NCI-H2107 treated with DMSO at 0.1 percent for 48 hours (cell line): ENCODE measurements at regions not wholly inside any gene's neighbourhood (a gene's known extent, or its start where the extent isn't known, plus 50 kb on each side); places are given as distances from the start of the nearest gene placed in this dataset.

ENCODE experiments used
- DNase-seq: peaks from one replicate; lab custom pipeline; 2025; ENCODE audit not compliant: unreplicated experiment; lab: John Stamatoyannopoulos, UW

- no peak for DNase-seq
These were observed 338.7 kb downstream of the CDH2 start for GRCh38 chr18:27838225-27838624.

DNA sequence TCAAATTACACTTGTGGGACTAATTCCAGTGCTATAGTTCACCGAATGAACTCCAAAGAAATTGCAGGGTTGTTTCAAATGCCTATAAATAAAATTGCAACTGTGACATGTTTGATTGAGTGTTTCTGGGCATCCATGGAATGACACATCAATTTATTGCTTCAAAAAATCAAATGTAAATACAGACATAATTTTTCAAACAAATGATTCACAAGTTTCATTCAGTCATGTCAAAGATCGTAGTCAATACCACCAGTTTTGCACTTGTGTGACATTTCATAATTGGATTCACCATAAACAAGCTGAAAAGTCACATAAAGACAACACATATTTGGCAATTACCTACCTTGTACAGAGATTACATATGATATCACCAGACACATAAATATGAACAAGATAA, 350.8 kb downstream of the CDH2 start:
- no peak for DNase-seq

- no peak for DNase-seq
These were observed 351.2 kb downstream of the CDH2 start for GRCh38 chr18:27825689-27826088.

- no peak for DNase-seq
These were observed 351.9 kb downstream of the CDH2 start for GRCh38 chr18:27824841-27825681.

DNA sequence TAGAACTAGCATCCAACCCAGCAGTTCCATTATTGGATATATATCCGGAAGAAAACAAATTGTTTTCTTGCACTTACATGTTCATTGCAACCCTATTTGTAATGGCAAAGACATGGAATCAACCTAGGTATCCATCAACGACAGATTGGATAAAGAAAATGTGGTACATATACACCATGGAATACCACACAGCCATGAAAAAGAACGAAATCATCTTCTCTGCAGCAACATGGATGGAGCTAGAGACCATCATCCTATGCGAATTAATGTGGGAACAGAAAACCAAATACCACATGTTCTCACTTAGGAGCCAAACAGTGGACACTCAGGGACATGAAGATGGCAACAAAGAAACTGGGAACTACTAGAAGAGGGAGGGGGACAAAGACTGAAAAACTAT, 352.7 kb downstream of the CDH2 start:
- DNase-seq: no peak

GRCh38 chr18:27823053-27823452, 353.9 kb downstream of the CDH2 start:
- DNase-seq: no peak

DNA sequence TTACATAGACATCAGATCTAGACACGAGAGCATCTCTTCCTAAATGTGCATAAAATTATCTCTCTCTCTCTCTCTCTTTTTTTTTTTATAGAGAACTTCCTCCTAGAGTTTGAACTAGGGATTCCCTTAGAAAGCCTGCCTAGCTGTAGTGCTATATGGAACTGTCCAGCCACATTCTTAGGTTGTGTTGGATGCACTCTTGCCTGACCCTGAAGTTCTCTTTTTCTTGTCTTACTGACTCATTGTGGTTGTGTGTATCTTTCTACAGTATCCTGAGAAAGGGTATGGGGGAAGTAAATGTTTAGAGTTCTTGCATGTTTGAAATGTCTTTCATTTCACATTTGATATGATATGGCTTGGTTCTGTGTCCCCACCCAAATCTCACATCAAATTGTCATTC, 368.2 kb downstream of the CDH2 start:
- no peak for DNase-seq

DNA sequence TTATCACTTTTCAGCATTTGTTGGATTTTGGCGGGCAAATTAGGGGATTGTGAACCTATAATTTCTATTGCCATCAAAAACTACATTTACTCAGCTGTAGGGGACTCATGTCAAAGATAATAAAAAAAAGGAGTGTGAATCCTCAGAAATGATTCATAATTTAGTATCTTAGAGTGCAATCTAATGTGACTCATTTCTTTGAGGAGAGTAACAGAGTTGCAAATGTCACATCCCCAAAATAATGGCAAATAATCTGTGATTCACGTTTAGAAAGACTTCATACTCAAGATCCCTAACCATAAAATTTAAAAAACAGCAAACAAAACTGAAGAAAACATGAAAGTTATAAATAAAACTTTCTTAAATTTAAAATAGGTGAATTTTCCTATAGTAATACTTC, 373.0 kb downstream of the CDH2 start:
- no peak for DNase-seq

- DNase-seq: no peak
These were observed 379.4 kb downstream of the CDH2 start for GRCh38 chr18:27797484-27797883.

DNA sequence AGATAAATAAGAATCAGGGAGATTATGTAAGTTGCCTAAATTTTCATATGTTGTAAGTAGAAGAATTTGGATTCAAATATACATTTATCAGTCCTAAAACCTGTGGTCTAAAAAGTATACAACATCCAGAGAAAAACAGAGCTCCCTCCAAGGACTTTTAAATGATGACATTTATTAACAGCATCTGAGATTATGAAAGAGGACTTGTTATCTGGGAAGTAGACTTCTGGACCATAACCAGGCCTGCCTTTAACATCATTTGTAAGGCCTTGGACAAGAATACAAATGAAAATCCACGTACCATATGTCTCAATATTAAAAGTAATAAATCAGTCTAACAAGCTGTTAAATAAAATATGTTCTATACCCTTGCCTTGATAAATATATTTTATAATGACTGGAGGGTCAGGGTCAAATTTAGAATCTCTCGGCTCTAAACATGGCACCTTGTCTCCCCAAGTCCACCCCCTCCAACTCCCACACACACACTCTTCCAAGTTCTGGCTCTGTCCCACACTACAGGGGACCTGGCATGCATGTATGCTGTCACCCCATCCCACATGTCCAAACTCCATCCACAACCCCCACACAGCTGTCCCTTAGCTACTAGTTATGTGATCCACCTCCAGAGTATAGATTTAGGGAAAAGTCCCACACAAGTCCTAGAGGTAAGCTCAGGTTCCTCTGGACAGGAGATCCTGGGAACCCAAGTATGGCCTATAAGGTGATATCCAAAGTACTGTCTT, 382.6 kb downstream of the CDH2 start:
- DNase-seq: no peak

DNA sequence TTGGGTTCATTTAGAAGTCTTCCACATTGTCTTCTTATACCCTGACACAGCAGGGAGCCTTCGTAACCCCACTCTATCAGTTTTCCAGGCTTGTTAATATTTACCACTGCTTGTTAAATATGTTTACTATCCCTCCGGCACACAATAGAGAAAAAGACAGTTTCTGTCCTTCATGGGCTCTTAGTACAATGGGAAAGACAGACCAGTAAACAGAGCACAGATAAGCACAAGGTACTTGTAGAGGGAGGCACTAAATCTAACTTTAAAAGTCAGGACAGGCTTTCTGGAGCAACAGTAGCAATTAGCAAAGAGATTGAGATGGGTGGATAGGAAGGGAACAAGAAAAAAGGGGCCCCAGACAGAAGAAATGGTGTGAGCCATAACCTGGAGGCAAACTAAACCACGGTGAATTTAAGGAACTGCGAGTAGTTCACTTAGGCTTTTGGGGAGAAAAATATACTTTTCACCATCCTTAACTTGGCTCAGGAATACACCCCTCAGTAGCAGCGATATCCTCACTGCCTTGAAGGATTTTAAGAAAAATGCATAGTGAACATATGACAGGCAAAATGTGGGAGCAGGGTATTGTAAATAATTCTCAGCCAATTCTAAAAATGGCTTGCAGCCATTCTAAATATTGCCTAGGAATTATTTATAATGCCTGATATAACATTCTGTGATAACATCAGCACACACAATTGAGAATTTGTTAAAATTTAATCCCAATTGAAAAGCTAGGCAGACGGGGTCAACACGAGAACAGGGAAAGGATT, 383.7 kb downstream of the CDH2 start:
- DNase-seq: no peak

- no peak for DNase-seq
These were observed 387.5 kb downstream of the CDH2 start for GRCh38 chr18:27789406-27789805.

GRCh38 chr18:27787547-27787946, 389.4 kb downstream of the CDH2 start:
- no peak for DNase-seq

DNA sequence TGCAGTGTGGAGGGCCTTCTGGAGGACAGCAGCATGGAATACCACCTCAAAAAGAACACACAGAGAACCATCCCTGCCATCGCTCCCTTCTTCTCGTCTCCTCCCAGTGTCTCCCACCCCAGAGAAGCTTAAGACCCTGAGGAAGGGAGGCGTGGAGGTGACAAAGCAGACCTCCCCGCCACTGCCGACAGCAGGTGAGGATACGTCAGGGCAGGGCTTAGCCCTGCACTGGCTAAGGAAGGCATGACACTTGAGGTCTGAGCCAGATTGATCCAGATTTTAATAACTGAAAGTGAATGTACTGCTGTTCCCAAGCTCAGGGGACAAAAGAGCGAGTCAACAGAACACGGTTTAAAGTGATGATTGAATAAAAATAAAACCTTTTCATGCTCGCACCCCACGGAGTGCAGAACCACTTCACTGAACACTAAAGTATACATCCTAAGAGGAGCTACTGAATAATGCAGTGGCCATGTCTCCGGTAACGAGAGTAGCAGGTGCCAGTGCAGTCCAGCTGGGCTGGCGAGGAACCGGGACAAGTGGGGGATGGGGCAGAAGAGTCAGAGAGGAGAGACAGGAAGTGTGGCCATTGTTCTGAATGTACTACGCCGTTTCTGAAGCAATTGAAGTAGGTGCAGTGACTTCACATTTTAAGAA, 391.0 kb downstream of the CDH2 start:
- DNase-seq: peak; percentile 98

DNA sequence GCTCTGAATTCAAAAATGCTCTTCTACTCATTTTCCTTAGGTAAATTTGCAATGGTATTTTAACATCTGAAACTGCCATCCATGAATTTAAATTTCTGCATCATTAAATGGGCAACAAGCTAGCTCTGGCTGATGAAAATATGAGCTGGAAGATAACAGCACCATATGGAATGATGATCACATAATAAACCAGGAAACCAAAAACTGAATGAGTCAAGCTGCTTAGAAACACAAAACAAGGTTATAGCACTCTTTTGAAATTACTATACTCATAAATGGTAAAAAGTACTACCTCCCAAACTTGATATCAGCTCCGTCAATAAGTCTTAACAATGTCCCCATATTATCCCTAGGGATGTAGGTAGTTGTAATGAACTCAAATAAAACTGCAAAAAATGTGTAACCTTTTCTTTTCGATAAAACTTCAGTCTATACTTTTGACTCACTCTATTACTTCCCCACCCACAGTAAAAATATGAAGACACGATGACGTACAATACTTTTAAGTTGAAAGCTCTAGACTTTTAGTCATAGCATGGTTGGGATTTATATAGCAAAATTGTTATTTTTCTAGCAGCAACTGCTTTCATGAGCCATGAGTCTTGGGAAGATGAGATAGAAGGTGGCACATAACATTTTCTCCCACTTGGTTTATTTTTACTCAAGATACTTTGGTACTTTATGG, 396.7 kb downstream of the CDH2 start:
- DNase-seq: no peak

DNA sequence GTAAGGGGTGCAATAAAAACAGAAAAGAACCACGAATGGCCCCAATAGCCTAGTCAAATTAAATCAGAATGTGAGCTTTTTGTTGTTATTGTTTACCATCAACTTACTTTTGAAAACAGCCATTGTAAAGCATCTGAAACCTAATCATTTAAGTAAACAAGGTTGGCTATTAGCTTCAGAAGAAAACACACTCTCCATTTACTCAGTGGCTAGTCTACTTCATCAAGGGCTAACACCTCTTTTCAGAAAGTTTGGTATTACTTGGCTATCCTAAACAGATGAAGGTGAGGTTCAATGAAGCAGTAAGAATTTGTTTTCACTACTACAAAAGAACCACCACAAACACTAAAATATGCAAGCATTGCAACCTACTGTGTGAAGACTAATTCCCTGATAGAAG, 398.0 kb downstream of the CDH2 start:
- DNase-seq: peak; percentile 52

- DNase-seq: peak; percentile 40
These were observed 398.5 kb downstream of the CDH2 start for GRCh38 chr18:27778441-27778840.

- no peak for DNase-seq
These were observed 404.8 kb downstream of the CDH2 start for GRCh38 chr18:27772081-27772480.

GRCh38 chr18:27771571-27771970, 405.4 kb downstream of the CDH2 start:
- DNase-seq: no peak

DNA sequence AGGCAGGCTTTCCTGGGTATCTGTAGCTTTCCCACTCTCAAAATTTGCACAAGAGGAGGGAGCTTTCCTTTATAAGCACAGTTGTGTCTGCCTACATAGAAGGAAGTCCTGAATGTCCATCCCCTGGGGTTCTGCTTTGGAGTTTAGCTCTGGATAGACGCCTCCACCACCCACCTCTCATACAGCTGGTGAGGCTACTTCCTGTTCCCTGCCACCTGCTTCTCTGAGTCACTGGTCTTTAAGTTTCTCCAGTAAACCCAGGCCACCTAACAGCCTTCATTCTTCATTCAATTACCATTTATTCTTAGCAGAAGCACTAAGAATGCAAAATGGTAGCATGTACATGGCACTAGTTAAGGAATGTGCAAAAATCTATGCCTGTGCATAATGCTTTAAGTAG, 407.8 kb downstream of the CDH2 start:
- no peak for DNase-seq

- no peak for DNase-seq
These were observed 413.0 kb downstream of the CDH2 start for GRCh38 chr18:27763936-27764335.
